GM18867 (cell line): ENCODE measurements at regions not wholly inside any gene's neighbourhood (a gene's known extent, or its start where the extent isn't known, plus 50 kb on each side); places are given as distances from the start of the nearest gene placed in this dataset.

Experiments used
- ATAC-seq: cut with Tn5 transposase; IDR thresholded peaks from one replicate; pipeline ENCODE4 v1.9.1; 2021; ENCODE audit warnings: mild to moderate bottlenecking, moderate library complexity; ENCODE audit not compliant: unreplicated experiment

DNA sequence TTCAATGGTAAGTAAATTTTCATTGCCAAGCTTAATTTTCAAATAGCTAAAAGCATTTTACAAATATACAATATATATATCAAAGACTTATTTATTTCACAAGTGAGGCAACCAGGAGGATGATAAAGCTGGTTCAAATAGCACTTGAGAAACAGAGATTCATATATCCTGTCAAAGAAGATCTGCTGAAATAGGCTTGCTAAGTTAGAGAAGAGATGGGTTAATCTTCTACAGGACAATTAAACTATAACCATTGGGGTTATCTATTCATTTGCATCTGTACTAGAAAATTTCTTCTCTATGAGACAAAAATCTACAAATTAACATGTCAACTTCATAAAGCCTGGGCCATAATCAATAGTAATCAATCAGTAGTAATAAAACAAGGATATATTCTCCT is 637.7 kb upstream of the UBE2E2 start:
- no peak for ATAC-seq

DNA sequence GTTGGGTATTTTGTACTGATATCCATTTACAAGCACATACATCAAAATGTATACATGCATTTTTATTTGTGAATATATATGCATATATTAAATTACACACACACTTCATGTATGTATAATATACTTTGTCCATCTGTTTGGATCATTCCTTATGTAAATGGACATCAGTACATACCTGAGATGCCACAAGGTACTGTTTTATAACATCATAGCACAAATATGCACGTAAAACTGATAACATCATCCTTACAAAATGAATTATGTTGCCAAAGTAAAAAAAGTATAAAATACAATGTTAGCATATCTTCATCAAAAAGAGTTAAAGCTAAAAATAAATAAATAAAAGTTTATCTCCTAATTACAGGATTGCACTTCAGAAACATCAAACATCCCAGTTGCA is 634.8 kb upstream of the UBE2E2 start:
- no peak for ATAC-seq

DNA sequence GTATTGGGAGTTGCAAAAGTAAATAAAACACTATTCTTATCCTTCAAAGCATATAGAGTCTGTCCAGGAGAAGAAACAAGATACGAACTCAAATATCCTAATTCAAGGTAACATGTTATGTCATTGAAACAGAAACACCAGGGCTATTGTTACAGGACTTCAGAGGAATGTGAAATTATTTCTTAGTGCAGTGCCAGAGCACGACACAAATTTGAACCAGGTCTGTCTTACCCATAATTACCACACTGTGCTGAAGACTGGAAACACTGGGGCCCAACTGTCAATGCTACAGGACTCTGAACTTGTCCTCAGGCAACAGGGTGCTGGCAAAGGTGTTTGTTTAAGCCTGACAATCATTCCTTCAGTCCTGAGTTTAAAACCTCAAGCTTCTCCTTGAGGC is 633.6 kb upstream of the UBE2E2 start:
- ATAC-seq: no peak

DNA sequence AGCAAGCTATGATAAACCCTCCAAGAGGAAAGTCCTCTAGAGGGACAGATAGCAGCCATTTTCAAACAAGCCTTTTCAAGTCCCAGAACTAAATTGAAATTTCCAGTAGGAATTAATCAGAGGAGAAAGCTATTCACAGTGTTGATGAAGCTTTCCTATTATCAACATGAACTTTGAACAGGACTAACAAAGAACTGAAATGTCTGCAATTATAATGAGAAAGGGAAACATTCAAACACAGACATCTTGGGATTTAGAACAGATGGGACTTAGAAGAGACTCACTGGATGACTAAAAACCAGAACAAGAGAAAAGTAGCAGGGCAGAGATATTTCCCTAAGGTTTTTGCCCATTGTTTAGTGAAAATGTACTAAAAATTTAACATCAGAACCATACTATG is 622.1 kb upstream of the UBE2E2 start:
- ATAC-seq: no peak

DNA sequence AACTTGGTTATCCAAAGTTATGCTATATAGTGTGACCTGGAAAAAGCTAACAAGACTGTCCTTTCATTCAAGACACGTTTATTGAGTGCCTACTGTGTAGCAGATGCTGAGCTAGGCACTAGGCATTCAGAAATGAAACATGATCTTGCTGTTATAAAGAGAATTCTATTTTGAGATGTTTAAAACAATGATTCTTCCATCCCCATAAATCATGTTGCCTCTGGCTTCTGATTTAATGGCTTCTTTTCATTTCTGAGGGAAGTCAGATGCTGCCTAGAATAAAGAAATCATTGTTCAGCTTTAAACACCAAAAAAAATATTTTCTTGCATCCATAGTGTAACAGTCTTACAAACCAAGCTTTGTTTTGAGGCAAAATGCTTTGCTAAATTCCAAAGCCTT is 620.9 kb upstream of the UBE2E2 start:
- no peak for ATAC-seq

DNA sequence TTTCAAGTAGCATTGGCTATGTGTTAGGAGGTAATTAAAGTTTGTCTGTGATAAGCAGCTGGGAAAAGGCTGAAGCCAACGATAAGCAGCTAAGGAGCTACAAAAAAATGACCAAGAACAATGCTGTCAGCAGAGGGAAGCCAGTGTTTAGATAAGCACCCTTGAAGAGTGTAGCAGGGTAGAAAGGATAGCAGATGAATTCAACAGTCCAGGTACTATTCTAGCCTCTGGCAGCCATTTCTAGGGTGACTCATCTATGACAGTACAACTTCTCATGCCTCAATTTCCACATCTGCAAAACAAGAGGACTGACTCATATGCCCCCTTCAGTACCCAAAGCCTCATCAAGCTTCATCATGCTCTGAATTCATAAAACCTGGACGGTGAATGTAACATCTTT is 617.6 kb upstream of the UBE2E2 start:
- ATAC-seq: no peak

GRCh38 chr3:22585911-22586310 is 617.2 kb upstream of the UBE2E2 start:
- ATAC-seq: no peak

- no peak for ATAC-seq
These were observed 615.7 kb upstream of the UBE2E2 start for GRCh38 chr3:22587446-22587845.

DNA sequence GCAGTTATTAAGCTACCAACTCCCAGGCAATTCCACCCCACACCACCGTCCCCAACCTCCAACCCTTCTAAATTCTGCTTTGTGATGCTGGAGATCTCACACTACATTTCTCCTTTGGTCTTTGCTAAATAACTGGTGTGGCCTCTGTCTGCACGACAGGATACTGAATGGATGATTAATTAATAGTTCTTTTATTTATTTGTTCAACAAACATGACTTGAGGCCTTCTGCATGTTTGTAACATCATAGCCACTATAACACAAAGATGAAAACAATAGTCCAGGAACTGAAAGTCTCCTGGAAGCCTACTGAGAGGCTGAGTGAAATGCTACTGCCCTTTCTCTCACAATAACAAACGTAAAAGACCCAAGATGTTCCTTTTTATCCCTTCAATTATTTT is 609.5 kb upstream of the UBE2E2 start:
- ATAC-seq: no peak

- no peak for ATAC-seq
These were observed 608.1 kb upstream of the UBE2E2 start for GRCh38 chr3:22594990-22595389.

- no peak for ATAC-seq
These were observed 596.7 kb upstream of the UBE2E2 start for GRCh38 chr3:22606461-22606860.

GRCh38 chr3:22606938-22607337 is 596.2 kb upstream of the UBE2E2 start:
- ATAC-seq: no peak

GRCh38 chr3:22608093-22608492 is 595.0 kb upstream of the UBE2E2 start:
- ATAC-seq: no peak

DNA sequence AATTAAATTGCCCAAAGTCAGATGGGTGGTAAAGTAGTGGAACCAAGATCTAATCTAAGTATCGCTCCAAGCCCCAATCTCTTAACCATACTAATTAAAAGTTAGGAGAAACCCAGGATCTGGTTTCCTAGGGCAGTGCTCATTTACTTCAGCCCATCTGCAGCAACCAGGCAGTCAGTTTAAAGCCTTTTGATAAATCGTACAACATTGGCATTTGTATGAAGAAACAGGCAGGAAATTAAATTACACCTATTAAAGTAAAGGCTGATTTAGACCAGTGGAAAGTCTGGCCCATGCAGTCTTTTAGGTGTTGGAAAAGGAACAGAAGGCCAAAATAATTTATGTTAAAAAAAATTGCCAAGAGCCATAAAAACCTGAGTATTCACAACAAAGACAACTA is 594.4 kb upstream of the UBE2E2 start:
- no peak for ATAC-seq

DNA sequence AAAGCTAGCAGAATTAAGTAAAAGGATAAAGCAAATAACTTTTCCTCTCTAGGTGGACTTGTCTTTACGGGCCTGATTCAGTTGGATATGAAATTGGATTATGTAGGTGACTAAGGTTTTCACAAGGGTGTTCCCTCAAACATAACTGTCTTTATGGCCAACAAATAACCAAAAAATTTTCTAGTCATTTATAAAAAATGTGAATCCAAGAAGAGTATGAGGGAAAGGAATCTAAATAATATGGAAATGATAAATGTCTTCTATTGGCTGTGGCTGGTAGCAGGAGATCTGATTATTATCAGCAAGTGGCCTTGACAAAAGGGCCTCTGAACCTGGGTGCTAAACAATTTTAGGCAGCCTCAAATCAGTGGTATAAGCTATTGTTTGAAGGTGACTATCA is 594.0 kb upstream of the UBE2E2 start:
- no peak for ATAC-seq

DNA sequence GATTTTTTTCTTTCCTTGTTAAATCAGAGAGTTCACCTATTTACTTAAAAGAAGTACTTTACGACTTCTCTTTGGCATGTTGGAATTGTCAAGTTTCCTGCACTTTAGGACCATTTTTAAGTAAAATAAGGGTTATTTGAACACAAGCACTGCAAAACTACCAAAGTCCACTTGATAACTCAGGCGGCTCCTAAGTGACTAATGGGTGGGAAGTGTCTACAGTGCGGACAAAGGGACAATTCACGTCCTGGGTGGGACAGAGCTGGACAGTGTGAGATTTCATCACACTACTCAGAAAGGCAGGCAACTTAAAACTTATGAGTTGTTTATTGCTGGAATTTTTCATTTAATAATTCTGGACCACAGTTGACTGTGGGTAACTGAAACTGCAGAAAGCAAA is 590.2 kb upstream of the UBE2E2 start:
- no peak for ATAC-seq

GRCh38 chr3:22615790-22616189 is 587.3 kb upstream of the UBE2E2 start:
- ATAC-seq: no peak

GRCh38 chr3:22617372-22617771 is 585.8 kb upstream of the UBE2E2 start:
- no peak for ATAC-seq

GRCh38 chr3:22620498-22620897 is 582.6 kb upstream of the UBE2E2 start:
- ATAC-seq: no peak

DNA sequence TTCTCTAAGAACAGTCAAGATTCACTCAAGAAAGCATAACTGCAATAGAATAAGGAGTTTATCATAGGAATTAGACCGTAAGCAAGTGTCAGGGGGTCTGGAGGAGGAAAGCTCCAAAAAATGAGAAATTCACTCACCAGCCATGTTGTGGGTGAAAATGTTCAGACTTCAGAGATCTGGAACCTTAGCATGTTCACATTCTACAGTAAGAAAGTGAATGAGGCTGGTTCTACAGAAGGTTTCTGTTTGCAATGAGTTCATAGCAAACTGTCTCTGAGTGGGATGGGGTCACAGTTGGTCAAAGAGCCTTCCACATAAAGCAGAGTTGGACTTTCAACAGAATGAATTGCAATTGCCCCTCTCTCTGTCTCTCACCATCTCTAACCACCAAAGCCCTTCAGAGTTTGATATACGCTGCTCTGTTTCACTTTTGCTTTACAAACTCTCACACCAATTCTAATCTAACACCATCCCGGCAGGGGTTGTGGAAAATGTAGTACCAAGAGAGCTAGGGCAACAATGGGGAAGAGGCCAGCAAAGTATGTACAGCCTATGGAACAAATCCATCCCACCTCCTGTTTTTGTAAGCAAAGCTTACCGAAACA is 581.8 kb upstream of the UBE2E2 start:
- peak; percentile 86 for ATAC-seq

- ATAC-seq: no peak
These were observed 575.1 kb upstream of the UBE2E2 start for GRCh38 chr3:22627993-22628499.

GRCh38 chr3:22632536-22632935 is 570.6 kb upstream of the UBE2E2 start:
- ATAC-seq: no peak

DNA sequence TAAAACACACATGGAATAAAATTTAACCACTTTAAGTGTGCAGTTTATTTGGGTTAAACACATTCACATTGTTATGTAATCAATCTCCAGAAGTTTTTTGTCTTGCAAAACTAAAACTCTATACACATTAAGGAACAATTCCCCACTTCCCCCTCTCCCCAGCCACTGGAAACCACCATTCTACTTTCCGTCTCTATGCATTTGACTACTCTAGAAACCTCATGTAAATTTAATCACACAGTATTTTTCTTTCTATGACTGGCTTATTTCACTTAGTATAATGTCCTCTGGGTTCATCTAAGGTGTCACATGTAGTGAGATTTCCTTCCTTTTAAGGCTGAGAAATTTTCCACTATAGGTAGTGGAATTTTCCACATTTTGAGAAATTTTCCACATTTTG is 568.7 kb upstream of the UBE2E2 start:
- no peak for ATAC-seq
